NT2/D1 (cell line): ENCODE measurements at regions not wholly inside any gene's neighbourhood (a gene's known extent, or its start where the extent isn't known, plus 50 kb on each side); places are given as distances from the start of the nearest gene placed in this dataset.

ENCODE experiments used
- SUZ12 ChIP-seq: IDR thresholded peaks from 2 replicates; pipeline ENCODE4 v1.6.1; 2011; ENCODE audit not compliant: insufficient read length, insufficient read depth; ENCODE audit errors: extremely low read depth
- YY1 ChIP-seq: IDR thresholded peaks from 2 replicates; pipeline ENCODE4 v1.6.1; 2011; ENCODE audit not compliant: insufficient read length, insufficient read depth
- ZNF274 ChIP-seq: IDR thresholded peaks from 2 replicates; pipeline ENCODE4 v1.6.1; 2011; ENCODE audit warnings: mild to moderate bottlenecking, low read depth, low read length

DNA sequence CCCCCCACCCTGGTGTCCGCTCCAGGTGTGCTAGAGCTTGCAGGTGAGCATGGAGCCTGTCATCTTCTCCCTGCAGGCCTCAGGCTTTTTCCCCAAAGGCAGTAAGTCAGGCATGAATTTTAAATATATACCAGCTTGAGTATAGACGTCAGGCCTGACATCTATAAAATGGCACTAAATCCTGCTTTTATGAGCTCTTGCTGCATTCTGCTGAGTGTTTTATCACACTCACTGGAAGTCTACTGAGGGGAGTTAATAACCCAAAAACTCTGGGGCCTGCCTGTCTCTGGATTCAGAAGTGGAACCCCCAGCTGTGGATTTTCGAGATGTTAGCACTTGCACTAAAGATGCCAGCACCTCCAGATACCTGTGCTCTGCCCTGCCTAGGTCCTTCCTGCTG, 133.4 kb upstream of the TOP1 start:
- TF ChIP-seq YY1 (no peak), ZNF274 (no peak), SUZ12 (no peak)
